Lung (tissue), 11 donors: ENCODE measurements at regions not wholly inside any gene's neighbourhood (a gene's known extent, or its start where the extent isn't known, plus 50 kb on each side); places are given as distances from the start of the nearest gene placed in this dataset.

Experiments
- ATAC-seq: fragments of 200-7000 bp; cut with Tn5 transposase; one replicate; pipeline ENCODE4 v1.9.1; 2020; ENCODE audit warnings: moderate number of reproducible peaks; ENCODE audit not compliant: insufficient read depth, low FRiP score
- DNase-seq, 3 donors: peaks; one replicate each; pipeline ENCODE4 v3.0.0-alpha.2; 2013 to 2017
- H3K27ac ChIP-seq, 2 donors: one replicate each; pipeline ENCODE4 v1.5.1; 2013; ENCODE audit warnings: mild to moderate bottlenecking in 2 of 2, moderate library complexity in 2 of 2, control low read depth in 1 of 2, inconsistent platforms in 1 of 2, low read depth in 1 of 2, low read length in 1 of 2
- H3K27me3 ChIP-seq, 3 donors: one replicate each; pipeline ENCODE4 v1.5.1; 2013; ENCODE audit warnings: low read length in 2 of 3; ENCODE audit not compliant: control insufficient read depth in 3 of 3, insufficient read depth in 3 of 3
- H3K36me3 ChIP-seq, 4 donors: one replicate each; pipeline ENCODE4 v1.5.1; 2013; ENCODE audit warnings: low read length in 4 of 4, mild to moderate bottlenecking in 1 of 4, moderate library complexity in 1 of 4; ENCODE audit not compliant: control insufficient read depth in 4 of 4, insufficient read depth in 4 of 4
- H3K4me1 ChIP-seq, 5 donors: one replicate each; pipeline ENCODE4 v1.5.1; 2013; ENCODE audit warnings: low read length in 5 of 5, mild to moderate bottlenecking in 2 of 5, moderate library complexity in 1 of 5; ENCODE audit not compliant: control insufficient read depth in 5 of 5, insufficient read depth in 5 of 5
- H3K4me3 ChIP-seq: one replicate; pipeline ENCODE4 v1.5.1; 2013; ENCODE audit warnings: mild to moderate bottlenecking, control low read depth, moderate library complexity
- H3K9ac ChIP-seq, 2 donors: one replicate each; pipeline ENCODE4 v1.5.1; 2013; ENCODE audit warnings: low read length in 2 of 2, control low read depth in 1 of 2; ENCODE audit not compliant: insufficient read depth in 1 of 2
- H3K9me3 ChIP-seq, 4 donors: one replicate each; pipeline ENCODE4 v1.5.1; 2013; ENCODE audit warnings: low read length in 3 of 4, mild to moderate bottlenecking in 1 of 4, moderate library complexity in 1 of 4; ENCODE audit not compliant: control insufficient read depth in 4 of 4, insufficient read depth in 3 of 4
- WGBS, 2 donors: extraction: QIAGEN DNeasy Blood & Tissue Kit; methylation state at CpG; one replicate each; pipeline ENCODE4 v1.1.7; 2013; 5-methylcytosine and 5-hydroxymethylcytosine counted together
- TF ChIP-seq, protein P1 (sequence below): IDR thresholded peaks from 2 replicates; pipeline ENCODE4 v1.5.1; 2012; ENCODE audit warnings: mild to moderate bottlenecking; ENCODE audit errors: control extremely low read depth, extremely low read depth
- donor health status: control.
- donor health status: control.
- donor health status: Bipolar disorder and iron deficiency.
- donor health status: healthy.
- donor health status: DM: yes; HTN: yes; CAD: no.

DNA sequence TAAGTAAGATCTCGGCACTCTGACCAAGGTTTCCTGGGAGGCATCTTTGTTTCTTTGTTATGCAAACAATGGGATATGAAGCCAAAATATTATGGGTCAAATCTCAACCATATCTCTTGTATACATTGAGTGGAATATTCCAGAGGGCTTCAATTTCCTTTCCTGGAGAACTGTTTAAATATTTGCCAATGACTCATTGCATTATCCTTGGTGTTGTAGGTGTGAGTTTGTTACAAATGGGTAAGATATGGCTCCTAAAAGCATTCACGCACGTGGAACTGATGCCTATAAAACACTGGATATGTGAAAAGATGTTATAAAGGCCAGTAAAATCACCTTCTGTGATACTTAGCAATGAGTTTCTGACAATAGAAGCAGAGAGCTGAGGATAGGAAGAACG, 150.5 kb upstream of the WDR1 start:
- no peaks in the 10 kb centered on the region for H3K36me3 ChIP-seq
- H3K27me3 ChIP-seq = no peaks in the 10 kb centered on the region
- WGBS, 2 donors = 81 to 87% methylated on average over 4 of the region's 4 CpGs
- H3K27ac ChIP-seq = no peak overlapping the region
- ATAC-seq (no peak), DNase-seq (no peak)
- TF ChIP-seq, protein P1, sequence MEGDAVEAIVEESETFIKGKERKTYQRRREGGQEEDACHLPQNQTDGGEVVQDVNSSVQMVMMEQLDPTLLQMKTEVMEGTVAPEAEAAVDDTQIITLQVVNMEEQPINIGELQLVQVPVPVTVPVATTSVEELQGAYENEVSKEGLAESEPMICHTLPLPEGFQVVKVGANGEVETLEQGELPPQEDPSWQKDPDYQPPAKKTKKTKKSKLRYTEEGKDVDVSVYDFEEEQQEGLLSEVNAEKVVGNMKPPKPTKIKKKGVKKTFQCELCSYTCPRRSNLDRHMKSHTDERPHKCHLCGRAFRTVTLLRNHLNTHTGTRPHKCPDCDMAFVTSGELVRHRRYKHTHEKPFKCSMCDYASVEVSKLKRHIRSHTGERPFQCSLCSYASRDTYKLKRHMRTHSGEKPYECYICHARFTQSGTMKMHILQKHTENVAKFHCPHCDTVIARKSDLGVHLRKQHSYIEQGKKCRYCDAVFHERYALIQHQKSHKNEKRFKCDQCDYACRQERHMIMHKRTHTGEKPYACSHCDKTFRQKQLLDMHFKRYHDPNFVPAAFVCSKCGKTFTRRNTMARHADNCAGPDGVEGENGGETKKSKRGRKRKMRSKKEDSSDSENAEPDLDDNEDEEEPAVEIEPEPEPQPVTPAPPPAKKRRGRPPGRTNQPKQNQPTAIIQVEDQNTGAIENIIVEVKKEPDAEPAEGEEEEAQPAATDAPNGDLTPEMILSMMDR = no peak
- H3K9me3 ChIP-seq = peaks cover 0 to 3% (median 0%) of the 10 kb centered on the region in 4 donors
- no peak overlapping the region for H3K9ac ChIP-seq
- no peak overlapping the region for H3K4me3 ChIP-seq
- H3K4me1 ChIP-seq = no peaks in the 10 kb centered on the region

DNA sequence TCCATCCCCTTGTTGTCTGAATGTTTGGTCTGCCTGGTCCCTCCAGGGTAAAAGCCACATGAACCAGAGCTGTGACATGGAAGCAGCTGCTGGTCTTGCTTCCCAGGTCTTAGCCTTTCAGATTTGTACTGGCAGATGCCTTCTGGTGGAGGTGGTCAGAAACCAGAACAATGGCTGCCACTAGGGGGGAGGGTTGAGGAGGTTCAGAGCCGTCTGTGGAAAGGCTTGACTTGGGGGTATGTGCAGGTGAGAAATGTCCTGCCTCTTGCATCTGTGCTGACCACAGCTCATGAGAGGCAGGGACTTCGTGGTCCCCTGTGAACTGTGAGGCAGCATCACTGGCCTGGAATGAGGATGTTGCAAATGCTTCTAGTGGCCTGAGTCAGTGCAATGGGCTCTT, 144.2 kb upstream of the WDR1 start:
- Histone ChIP-seq H3K36me3 (no peaks in the 10 kb centered on the region), H3K27ac (no peak overlapping the region), H3K4me3 (no peak overlapping the region), H3K9ac (no peak overlapping the region), H3K9me3 (peaks cover 0 to 3% (median 0%) of the 10 kb centered on the region in 4 donors), H3K4me1 (no peaks in the 10 kb centered on the region), H3K27me3 (no peaks in the 10 kb centered on the region)
- no peak for ATAC-seq
- WGBS, 2 donors = 57 to 62% methylated on average over 2 of the region's 2 CpGs
- no peak for DNase-seq
- TF ChIP-seq, protein P1 = no peak

DNA sequence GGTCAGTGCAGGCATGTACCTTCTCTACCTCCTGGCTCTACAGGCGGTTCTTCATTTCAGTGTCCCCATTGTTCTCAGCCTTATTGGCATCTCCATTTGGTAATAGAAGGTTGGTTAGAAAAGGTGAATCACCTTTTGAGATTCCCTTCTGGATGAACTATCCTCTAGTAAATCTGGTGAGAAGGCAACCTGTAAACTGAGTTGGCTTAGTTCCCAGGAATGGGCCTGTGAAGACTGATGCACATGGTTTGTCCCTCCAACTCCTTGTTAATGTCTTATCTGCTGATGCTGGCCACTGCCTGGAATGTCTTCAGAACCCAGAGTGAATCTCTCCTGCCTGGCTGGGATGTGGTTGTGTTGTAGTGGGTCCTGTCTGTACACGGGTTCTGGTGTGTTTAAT, 143.4 kb upstream of the WDR1 start:
- Histone ChIP-seq H3K36me3 (no peaks in the 10 kb centered on the region), H3K4me1 (no peaks in the 10 kb centered on the region), H3K9me3 (peaks cover 0 to 5% (median 0%) of the 10 kb centered on the region in 4 donors), H3K4me3 (no peak overlapping the region), H3K27ac (no peak overlapping the region), H3K9ac (no peak overlapping the region), H3K27me3 (no peaks in the 10 kb centered on the region)
- ATAC-seq (no peak), DNase-seq (no peak)
- WGBS, 2 donors = 91 to 93% methylated on average over 2 of the region's 2 CpGs
- TF ChIP-seq, protein P1 = no peak

DNA sequence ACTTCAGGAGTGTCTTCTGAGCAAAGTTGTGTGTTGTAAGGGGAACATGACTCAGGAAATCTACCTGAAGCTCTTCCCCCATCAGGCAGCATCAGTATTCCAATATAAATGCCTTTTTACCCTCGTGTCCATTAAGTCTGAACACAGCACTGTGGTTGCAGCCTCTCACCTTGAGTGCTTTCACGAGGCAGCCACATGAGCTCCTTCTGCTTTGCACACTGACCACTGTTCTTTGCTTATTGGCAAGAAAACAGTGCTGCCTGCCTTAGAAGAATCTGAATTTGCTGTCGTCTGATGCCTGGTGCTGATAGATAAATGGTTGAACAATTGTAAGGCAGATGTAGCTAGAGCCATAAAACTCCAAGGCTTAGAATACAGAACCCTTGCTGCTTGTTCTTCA, 139.6 kb upstream of the WDR1 start:
- peaks cover 0 to 2% (median 0%) of the 10 kb centered on the region in 4 donors for H3K9me3 ChIP-seq
- no peaks in the 10 kb centered on the region for H3K27me3 ChIP-seq
- H3K4me1 ChIP-seq = no peaks in the 10 kb centered on the region
- no peak overlapping the region for H3K27ac ChIP-seq
- no peaks in the 10 kb centered on the region for H3K36me3 ChIP-seq
- ATAC-seq (no peak), DNase-seq (no peak)
- no peak overlapping the region for H3K4me3 ChIP-seq
- TF ChIP-seq, protein P1 = no peak
- WGBS, 2 donors = 50 to 65% methylated on average over 3 of the region's 3 CpGs
- no peak overlapping the region for H3K9ac ChIP-seq
